ENCODE measurements at regions not wholly inside any gene's neighbourhood (a gene's known extent, or its start where the extent isn't known, plus 50 kb on each side); places are given as distances from the start of the nearest gene placed in this dataset.
"Not testable (repeated sequence)": the region's sequence is repeated elsewhere in the genome, so short reads cannot be mapped to it uniquely, and the experiment has no call there.

- DNase-seq (ENCODE audit: low spot score) = no peak
Measured at GRCh38 chrX:122279746-122280145, 904.3 kb upstream of the GRIA3 start.

DNA sequence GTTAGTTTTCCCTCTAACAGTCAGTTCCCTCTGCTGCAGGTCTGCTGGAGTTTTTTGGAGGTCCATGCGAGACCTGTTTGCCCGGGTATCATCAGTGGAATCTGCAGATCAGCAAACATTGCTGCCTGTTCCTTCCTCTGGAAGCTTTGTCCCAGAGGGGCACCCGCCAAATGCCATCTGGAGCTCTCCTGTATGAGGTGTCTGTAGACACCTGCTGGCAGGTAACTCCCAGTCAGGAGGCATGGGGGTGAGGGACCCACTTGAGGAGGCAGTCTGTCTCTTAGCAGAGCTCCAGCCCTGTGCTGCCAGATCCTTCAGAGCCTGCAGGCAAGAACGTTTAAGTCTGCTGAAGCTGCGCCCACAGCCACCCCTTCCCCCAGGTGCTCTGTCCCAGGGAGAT, 884.3 kb upstream of the GRIA3 start:
- DNase-seq (ENCODE audit: low spot score) = not testable (repeated sequence)

GRCh38 chrX:122301491-122301890, 882.6 kb upstream of the GRIA3 start:
- DNase-seq (ENCODE audit: low spot score) = no peak

DNA sequence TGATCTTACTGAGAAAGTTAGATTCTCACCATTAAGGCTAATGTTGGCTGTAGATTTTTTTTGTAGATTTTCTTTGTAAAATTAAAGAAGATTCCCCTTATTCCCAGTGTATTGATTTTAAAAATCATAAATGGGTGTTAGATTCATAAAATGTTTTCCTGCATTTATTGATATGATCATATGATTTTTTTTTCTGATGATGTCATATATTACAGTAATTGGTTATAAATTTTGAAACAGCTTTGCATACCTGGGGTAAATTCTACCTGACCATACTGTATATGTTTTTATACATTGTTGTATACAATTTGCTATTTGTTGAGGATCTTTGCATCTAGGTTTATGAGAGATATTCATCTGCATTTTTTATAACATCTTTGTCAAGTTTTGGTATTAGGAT, 880.3 kb upstream of the GRIA3 start:
- DNase-seq (ENCODE audit: low spot score) = no peak

- no peak for DNase-seq (ENCODE audit: low spot score)
Measured at GRCh38 chrX:122344816-122345215, 839.3 kb upstream of the GRIA3 start.

DNA sequence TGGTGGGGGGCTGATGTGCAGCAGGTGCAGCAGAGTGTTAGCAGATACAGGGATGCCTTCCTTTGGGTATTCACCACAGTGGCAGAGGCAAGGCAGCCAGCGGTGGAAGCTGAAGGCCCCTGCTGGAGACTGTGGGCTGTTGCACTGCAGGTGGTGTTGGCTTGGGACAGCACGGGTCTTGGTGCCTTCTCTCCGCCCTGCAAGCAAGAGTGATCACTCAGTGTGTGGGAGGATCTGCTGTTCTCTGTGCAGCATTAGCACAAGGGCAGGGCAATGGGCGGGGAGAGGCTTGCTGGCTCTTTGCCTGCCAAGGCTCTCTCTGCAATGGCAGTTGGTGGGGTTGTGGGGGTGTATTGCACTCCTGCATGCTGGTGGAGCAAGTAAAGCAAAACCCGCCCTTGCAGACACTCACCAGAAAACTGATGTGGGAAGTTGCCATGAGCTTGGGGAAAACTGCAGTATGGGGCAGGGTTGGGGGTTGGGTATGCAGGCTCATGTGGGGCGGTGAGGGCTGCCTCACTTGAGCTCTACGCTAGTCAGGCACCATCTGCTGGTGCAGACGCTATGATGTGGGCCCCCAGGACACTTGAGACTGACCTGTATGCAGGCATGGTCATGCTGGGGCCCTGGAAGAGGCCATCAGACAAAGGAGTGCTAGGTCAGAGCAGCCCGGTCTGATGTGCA, 820.8 kb upstream of the GRIA3 start:
- no peak for DNase-seq (ENCODE audit: low spot score)

GRCh38 chrX:122375533-122375932, 808.5 kb upstream of the GRIA3 start:
- not testable (repeated sequence) for DNase-seq (ENCODE audit: low spot score)

DNA sequence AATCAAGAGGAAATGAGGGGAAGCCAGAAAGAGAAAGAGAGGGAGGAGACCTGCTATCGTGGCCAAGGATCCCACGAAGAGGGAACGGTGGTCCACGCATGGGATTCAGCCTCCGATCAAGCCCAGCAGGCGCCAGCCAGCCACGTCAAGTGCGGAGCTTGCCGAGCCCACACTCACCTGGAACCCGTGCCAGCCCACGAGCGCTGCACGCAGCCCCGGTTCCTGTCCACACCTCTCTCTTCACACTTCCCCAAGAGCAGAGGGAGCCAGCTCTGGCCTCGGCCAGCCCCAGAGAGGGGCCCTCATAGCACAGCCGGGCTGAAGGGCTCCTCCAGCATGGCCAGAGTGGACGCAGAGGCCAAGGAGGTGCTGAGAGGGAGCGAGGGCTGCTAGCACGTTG, 795.1 kb upstream of the GRIA3 start:
- DNase-seq (ENCODE audit: low spot score) = no peak

- DNase-seq (ENCODE audit: low spot score) = no peak
Measured at GRCh38 chrX:122418758-122419157, 765.3 kb upstream of the GRIA3 start.

GRCh38 chrX:122421434-122422121, 762.5 kb upstream of the GRIA3 start:
- no peak for DNase-seq (ENCODE audit: low spot score)

GRCh38 chrX:122422547-122422946, 761.5 kb upstream of the GRIA3 start:
- no peak for DNase-seq (ENCODE audit: low spot score)

DNA sequence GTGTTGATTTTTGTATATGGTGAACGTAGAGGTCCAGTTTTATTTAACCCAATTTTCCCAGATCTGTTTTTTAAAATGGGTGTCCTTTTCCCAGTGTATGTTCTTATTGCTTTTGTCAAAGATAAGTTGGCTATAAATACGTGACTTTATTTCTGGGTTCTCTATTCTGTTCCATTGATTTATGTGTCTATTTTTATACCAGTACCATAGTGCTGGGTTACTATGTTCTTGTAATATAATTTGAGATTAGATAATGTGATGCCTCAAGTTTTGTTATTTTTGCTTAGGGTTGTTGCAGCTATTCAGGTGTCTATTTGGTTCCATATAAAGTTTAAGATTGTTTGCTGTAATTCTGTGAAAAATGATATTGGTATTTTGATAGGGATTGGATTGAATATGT, 749.1 kb upstream of the GRIA3 start:
- no peak for DNase-seq (ENCODE audit: low spot score)

DNA sequence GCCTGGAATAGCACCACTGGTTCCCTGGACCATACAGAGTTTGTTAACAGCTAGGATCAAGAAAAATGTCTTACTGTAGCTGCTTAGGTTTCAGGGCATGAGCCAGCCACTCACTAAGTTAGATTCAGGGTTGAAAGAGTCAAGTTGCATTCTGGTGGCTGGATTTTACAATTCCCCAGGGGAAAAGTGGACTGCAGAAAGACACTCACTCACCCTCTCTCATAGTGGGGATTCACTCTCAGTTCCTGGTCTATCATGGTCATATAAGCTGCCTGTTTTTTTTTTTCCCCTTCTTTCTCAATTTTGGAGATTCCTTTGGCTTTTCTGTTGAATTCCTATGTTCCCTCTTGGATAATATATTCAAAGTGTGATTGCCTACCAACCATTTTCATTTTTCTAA, 744.2 kb upstream of the GRIA3 start:
- no peak for DNase-seq (ENCODE audit: low spot score)

- no peak for DNase-seq (ENCODE audit: low spot score)
Measured at GRCh38 chrX:122440832-122441231, 743.2 kb upstream of the GRIA3 start.

- no peak for DNase-seq (ENCODE audit: low spot score)
Measured at GRCh38 chrX:122441451-122441850, 742.6 kb upstream of the GRIA3 start.

GRCh38 chrX:122445466-122445865, 738.6 kb upstream of the GRIA3 start:
- DNase-seq (ENCODE audit: low spot score) = no peak

GRCh38 chrX:122464341-122464740, 719.7 kb upstream of the GRIA3 start:
- no peak for DNase-seq (ENCODE audit: low spot score)

DNA sequence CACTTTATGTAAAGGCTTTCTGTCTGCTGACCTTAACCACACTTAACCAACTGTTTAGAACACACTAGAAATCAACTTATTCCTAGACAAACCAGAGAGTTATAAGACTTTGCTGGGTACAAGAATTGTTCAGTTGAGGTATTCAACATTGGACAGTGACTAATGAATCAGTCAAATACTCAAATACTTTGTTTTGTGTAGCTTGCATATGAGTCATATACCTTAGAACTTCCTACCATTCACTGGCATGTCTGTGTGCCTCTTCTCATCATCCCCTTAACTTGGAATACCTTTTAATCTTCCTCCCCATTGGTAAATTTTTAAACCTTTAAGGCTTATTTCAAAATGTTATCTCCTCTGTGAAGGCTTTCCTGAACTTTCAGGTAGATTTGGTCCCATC, 708.8 kb upstream of the GRIA3 start:
- DNase-seq (ENCODE audit: low spot score) = no peak

DNA sequence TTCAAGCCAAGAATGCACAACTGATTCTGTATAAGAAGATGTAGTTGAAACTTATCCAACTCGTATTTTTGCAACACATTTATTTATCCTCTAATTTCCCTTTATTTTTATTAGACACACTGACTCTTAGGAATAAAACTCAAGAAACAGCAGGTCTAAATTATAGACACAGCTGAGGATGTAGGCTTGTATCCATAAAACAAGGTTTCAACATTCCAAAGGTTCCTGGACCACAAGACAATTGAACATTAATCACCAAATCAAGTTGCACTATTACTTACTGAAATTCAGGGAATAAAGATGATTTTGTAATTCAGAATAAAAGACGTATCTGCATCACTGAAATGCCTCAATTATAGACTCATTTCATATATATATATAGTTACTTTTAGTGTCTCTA, 683.5 kb upstream of the GRIA3 start:
- no peak for DNase-seq (ENCODE audit: low spot score)

GRCh38 chrX:122501652-122502051, 682.4 kb upstream of the GRIA3 start:
- DNase-seq (ENCODE audit: low spot score) = no peak

- DNase-seq (ENCODE audit: low spot score) = no peak
Measured at GRCh38 chrX:122504026-122504425, 680.1 kb upstream of the GRIA3 start.

DNA sequence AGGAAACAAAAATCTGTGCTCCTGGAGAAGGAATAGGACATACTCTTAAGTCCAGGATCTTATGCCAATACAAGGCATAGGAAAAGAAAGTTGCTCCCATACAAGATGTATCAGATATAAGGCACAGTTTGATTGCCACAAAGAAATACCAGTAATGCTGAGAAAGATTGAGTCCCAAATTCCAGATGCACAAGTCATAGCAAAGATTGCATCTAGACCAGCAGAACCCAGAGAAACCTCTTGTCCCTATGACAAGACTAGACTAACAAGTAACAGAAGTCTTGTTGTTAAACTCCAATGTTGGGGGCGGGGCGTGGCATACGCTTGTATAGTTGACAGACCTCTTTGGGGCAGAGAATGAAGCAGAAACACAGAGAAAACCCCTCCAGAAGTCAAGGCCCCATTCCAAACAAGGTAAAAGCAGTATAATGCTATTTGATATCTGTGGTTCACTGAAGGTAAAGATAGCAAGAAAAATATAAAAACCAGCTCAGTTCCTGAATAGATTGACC, 671.5 kb upstream of the GRIA3 start:
- DNase-seq (ENCODE audit: low spot score) = no peak

DNA sequence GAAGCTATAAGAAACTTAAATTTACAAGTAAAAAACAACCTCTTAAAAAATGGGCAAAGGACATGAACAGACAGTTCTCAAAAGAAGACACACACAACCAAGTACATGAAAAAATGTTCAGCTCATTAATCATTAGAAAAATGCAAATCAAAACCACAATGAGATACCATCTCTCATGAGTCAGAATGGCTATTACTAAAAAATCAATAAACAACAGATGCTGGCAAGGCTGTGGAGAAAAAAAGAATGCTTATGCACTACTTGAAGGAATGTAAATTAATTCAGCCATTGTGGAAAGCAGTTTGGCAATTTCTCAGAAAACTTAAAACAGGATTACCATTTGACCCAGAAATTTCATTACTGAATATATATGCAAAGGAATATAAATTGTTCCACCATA, 666.3 kb upstream of the GRIA3 start:
- DNase-seq (ENCODE audit: low spot score) = no peak

GRCh38 chrX:122545778-122546177, 638.3 kb upstream of the GRIA3 start:
- no peak for DNase-seq (ENCODE audit: low spot score)

All from A172 (cell line).